Activated T-cell treated with anti-CD3 and anti-CD28 coated beads for 24 hours (primary cell): ENCODE measurements at regions not wholly inside any gene's neighbourhood (a gene's known extent, or its start where the extent isn't known, plus 50 kb on each side); places are given as distances from the start of the nearest gene placed in this dataset.

Source experiments
- DNase-seq: peaks from one replicate; pipeline ENCODE4 v3.0.0-alpha.2; 2020; ENCODE audit warnings: low read depth

- DNase-seq: no peak
Observed at GRCh38 chr16:80039777-80040176, 439.2 kb upstream of the MAF start.

- no peak for DNase-seq
Observed at GRCh38 chr16:80038566-80038965, 438.0 kb upstream of the MAF start.

- DNase-seq: no peak
Observed at GRCh38 chr16:80034948-80035663, 434.6 kb upstream of the MAF start.

- no peak for DNase-seq
Observed at GRCh38 chr16:80034469-80034826, 433.9 kb upstream of the MAF start.

GRCh38 chr16:80033783-80034468, 433.4 kb upstream of the MAF start:
- no peak for DNase-seq

- DNase-seq: no peak
Observed at GRCh38 chr16:80029761-80030481, 429.4 kb upstream of the MAF start.

GRCh38 chr16:80029381-80029630, 428.8 kb upstream of the MAF start:
- no peak for DNase-seq

GRCh38 chr16:80028581-80029380, 428.2 kb upstream of the MAF start:
- no peak for DNase-seq

GRCh38 chr16:80027007-80027965, 426.7 kb upstream of the MAF start:
- DNase-seq: peak; percentile 31

GRCh38 chr16:80025236-80025635, 424.7 kb upstream of the MAF start:
- no peak for DNase-seq

- DNase-seq: no peak
Observed at GRCh38 chr16:80024443-80024842, 423.9 kb upstream of the MAF start.

- DNase-seq: no peak
Observed at GRCh38 chr16:80023865-80024264, 423.3 kb upstream of the MAF start.

- no peak for DNase-seq
Observed at GRCh38 chr16:80019395-80019794, 418.9 kb upstream of the MAF start.

- no peak for DNase-seq
Observed at GRCh38 chr16:80018466-80018865, 417.9 kb upstream of the MAF start.

GRCh38 chr16:80016731-80017326, 416.3 kb upstream of the MAF start:
- no peak for DNase-seq

- DNase-seq: no peak
Observed at GRCh38 chr16:80015566-80015965, 415.0 kb upstream of the MAF start.

GRCh38 chr16:80014241-80014939, 413.9 kb upstream of the MAF start:
- no peak for DNase-seq

GRCh38 chr16:80012586-80012985, 412.0 kb upstream of the MAF start:
- no peak for DNase-seq

GRCh38 chr16:80009971-80010659, 409.6 kb upstream of the MAF start:
- DNase-seq: no peak

- no peak for DNase-seq
Observed at GRCh38 chr16:80008857-80009256, 408.3 kb upstream of the MAF start.
